Progenitor cell of endocrine pancreas (in vitro differentiated cells): ENCODE measurements at regions not wholly inside any gene's neighbourhood (a gene's known extent, or its start where the extent isn't known, plus 50 kb on each side); places are given as distances from the start of the nearest gene placed in this dataset.
"Not testable (repeated sequence)": the region's sequence is repeated elsewhere in the genome, so short reads cannot be mapped to it uniquely, and the experiment has no call there.

Experiments used
- DNase-seq: peaks from one replicate; pipeline ENCODE4 v3.0.0; 2021; ENCODE audit warnings: low spot score; ENCODE audit not compliant: unreplicated experiment
- H3K27ac Mint-ChIP-seq: 2 replicates; pipeline ENCODE4 v1.8.0; 2021; ENCODE audit warnings: mild to moderate bottlenecking, moderate library complexity, mixed read lengths
- H3K27me3 Mint-ChIP-seq: 2 replicates; pipeline ENCODE4 v1.8.0; 2021; ENCODE audit warnings: mixed read lengths
- H3K36me3 Mint-ChIP-seq: 2 replicates; pipeline ENCODE4 v1.8.0; 2022; ENCODE audit warnings: mixed read lengths; ENCODE audit not compliant: insufficient read depth
- H3K4me1 Mint-ChIP-seq: 2 replicates; pipeline ENCODE4 v1.8.0; 2021; ENCODE audit warnings: low read depth, mixed read lengths
- H3K4me3 Mint-ChIP-seq: 2 replicates; pipeline ENCODE4 v1.8.0; 2021; ENCODE audit warnings: low read depth, mild to moderate bottlenecking, moderate library complexity, mixed read lengths
- H3K9me3 Mint-ChIP-seq: 2 replicates; pipeline ENCODE4 v1.8.0; 2021; ENCODE audit warnings: low read depth, mixed read lengths
- CTCF ChIP-seq: fragments of 200-600 bp; sonication (generic); IDR thresholded peaks from one replicate; pipeline ENCODE4 v1.5.0; 2021; ENCODE audit warnings: antibody characterized with exemption, mild to moderate bottlenecking; ENCODE audit not compliant: unreplicated experiment

- Mint-ChIP-seq H3K36me3 (no peaks in the 10 kb centered on the region), H3K27me3 (peaks cover 48% of the 10 kb centered on the region), H3K9me3 (no peaks in the 10 kb centered on the region), H3K4me1 (peaks cover 4% of the 10 kb centered on the region), H3K27ac (no peak overlapping the region), H3K4me3 (no peak overlapping the region)
- peak; percentile 94 for TF ChIP-seq CTCF
- peak; percentile 65 for DNase-seq
Observed at GRCh38 chr9:113682297-113682771, 193.8 kb upstream of the ZNF618 start.

- DNase-seq, result not testable (repeated sequence)
Observed at GRCh38 chr9:113685636-113686035, 190.5 kb upstream of the ZNF618 start.

GRCh38 chr9:113687107-113687679, 188.9 kb upstream of the ZNF618 start:
- no peaks in the 10 kb centered on the region for H3K9me3 Mint-ChIP-seq
- TF ChIP-seq CTCF, result no peak
- DNase-seq, result no peak
- no peak overlapping the region for H3K27ac Mint-ChIP-seq
- no peaks in the 10 kb centered on the region for H3K36me3 Mint-ChIP-seq
- H3K4me3 Mint-ChIP-seq, result no peak overlapping the region
- H3K27me3 Mint-ChIP-seq, result peaks cover 73% of the 10 kb centered on the region
- H3K4me1 Mint-ChIP-seq, result no peaks in the 10 kb centered on the region

More at GRCh38 chr9:113685636-113686035, 190.5 kb upstream of the ZNF618 start:
- not testable (repeated sequence) for H3K9me3 Mint-ChIP-seq, H3K36me3 Mint-ChIP-seq, H3K4me3 Mint-ChIP-seq, H3K27ac Mint-ChIP-seq, H3K4me1 Mint-ChIP-seq
- H3K27me3 Mint-ChIP-seq, result peaks cover 70% of the 10 kb centered on the region

- peak overlapping the region; percentile 35 for H3K4me3 Mint-ChIP-seq
- peaks cover 73% of the 10 kb centered on the region for H3K27me3 Mint-ChIP-seq
- H3K9me3 Mint-ChIP-seq, result no peaks in the 10 kb centered on the region
- DNase-seq, result no peak
- no peaks in the 10 kb centered on the region for H3K36me3 Mint-ChIP-seq
- no peaks in the 10 kb centered on the region for H3K4me1 Mint-ChIP-seq
- H3K27ac Mint-ChIP-seq, result no peak overlapping the region
- TF ChIP-seq CTCF, result no peak
Observed at GRCh38 chr9:113687680-113688371, 188.3 kb upstream of the ZNF618 start.

GRCh38 chr9:113690055-113690740, 185.9 kb upstream of the ZNF618 start:
- DNase-seq, result no peak
- Mint-ChIP-seq H3K27me3 (peaks cover 61% of the 10 kb centered on the region), H3K4me1 (no peaks in the 10 kb centered on the region), H3K4me3 (no peak overlapping the region), H3K27ac (no peak overlapping the region), H3K36me3 (no peaks in the 10 kb centered on the region), H3K9me3 (no peaks in the 10 kb centered on the region)
- TF ChIP-seq CTCF, result no peak
